K562 (cell line): ENCODE measurements at regions not wholly inside any gene's neighbourhood (a gene's known extent, or its start where the extent isn't known, plus 50 kb on each side); places are given as distances from the start of the nearest gene placed in this dataset.

Source experiments
- ARID3A ChIP-seq: IDR thresholded peaks from 2 replicates; pipeline ENCODE4 v1.6.1; 2012; ENCODE audit warnings: low read depth, low read length, improper control_type of control experiment, borderline replicate concordance
- CTCF ChIP-seq, 3 experiments: IDR thresholded peaks in 2 of 3; conservative IDR thresholded peaks in 1 of 3; 2 replicates each; pipeline ENCODE4 v1.5.1; 2011 to 2012; ENCODE audit warnings: low read length in 3 of 3, mild to moderate bottlenecking in 3 of 3, control low read depth in 2 of 3, improper control_type of control experiment in 1 of 3, inconsistent platforms in 1 of 3, low read depth in 1 of 3, mixed read lengths in 1 of 3, moderate library complexity in 1 of 3; ENCODE audit not compliant: insufficient read depth in 2 of 3
- POLR2AphosphoS5 ChIP-seq: IDR thresholded peaks from 2 replicates; pipeline ENCODE4 v1.6.1; 2011; ENCODE audit warnings: mild to moderate bottlenecking, low read depth, low read length, moderate library complexity; ENCODE audit not compliant: control insufficient read depth, insufficient read depth
- ZNF318 ChIP-seq, 2 experiments: fragments of 450-650 bp; IDR thresholded peaks; 2 replicates each; pipeline ENCODE4 v1.6.1; 2016; ENCODE audit warnings: mild to moderate bottlenecking in 2 of 2, borderline replicate concordance in 1 of 2, low read depth in 1 of 2, moderate library complexity in 1 of 2

GRCh38 chr18:24935008-24935407, 417.0 kb downstream of the ZNF521 start:
- TF ChIP-seq ARID3A, result no peak
- no peak for TF ChIP-seq CTCF (IDR thresholded peaks at IDR 0.05 in 2 of 3, conservative IDR thresholded peaks at IDR 0.05 in 1 of 3; ENCODE audit: insufficient read depth in 2 of 3, low read depth in 1 of 3, low read length in 3 of 3)
- no peak for TF ChIP-seq POLR2AphosphoS5
- TF ChIP-seq ZNF318 (IDR thresholded peaks at IDR 0.05; ENCODE audit: borderline replicate concordance in 1 of 2, low read depth in 1 of 2), result no peak
